Spleen (tissue), 7 donors: ENCODE measurements at regions not wholly inside any gene's neighbourhood (a gene's known extent, or its start where the extent isn't known, plus 50 kb on each side); places are given as distances from the start of the nearest gene placed in this dataset.

ENCODE experiments used
- CTCF ChIP-seq, 11 experiments: fragments of 200-600 bp in 7 of 11; fragments of 450-650 bp in 4 of 11; sonication (generic) in 4 of 11; IDR thresholded peaks in 8 of 11; conservative IDR thresholded peaks in 3 of 11; 1 replicate in 7 of 11; 2 replicates in 4 of 11; pipeline versions ENCODE4 v1.4.0 to v1.8.0; 2016 to 2021; ENCODE audit warnings: antibody characterized with exemption in 11 of 11, inconsistent platforms in 4 of 11, mild to moderate bottlenecking in 1 of 11
- POLR2AphosphoS5 ChIP-seq, 3 donors: sonication (generic); formaldehyde crosslinking; IDR thresholded peaks; one replicate each; pipeline ENCODE4 v1.5.1; 2017; ENCODE audit warnings: antibody characterized with exemption in 3 of 3
- donor health status: DM: no; HTN: no; CAD: no; lungs with moderate emphysema.
- donor health status: DM: no; HTN: no; CAD: no.
- donor health status: DM: no; HTN: no; CAD: no.

GRCh38 chr15:85869124-85869523, 74.4 kb upstream of the KLHL25 start:
- TF ChIP-seq CTCF (IDR thresholded peaks at IDR 0.05 in 8 of 11, conservative IDR thresholded peaks at IDR 0.05 in 3 of 11): no peak
- no peak for TF ChIP-seq POLR2AphosphoS5 (IDR thresholded peaks at IDR 0.05)
